Testis (tissue), 2 donors: ENCODE measurements at regions not wholly inside any gene's neighbourhood (a gene's known extent, or its start where the extent isn't known, plus 50 kb on each side); places are given as distances from the start of the nearest gene placed in this dataset.

Experiments used
- CTCF ChIP-seq, 3 experiments: fragments of 450-650 bp in 2 of 3; fragments of 200-600 bp in 1 of 3; sonication (generic) in 1 of 3; IDR thresholded peaks; one replicate each; pipeline ENCODE4 v1.5.1; 2016 to 2019; ENCODE audit warnings: antibody characterized with exemption in 3 of 3, mild to moderate bottlenecking in 2 of 3, moderate library complexity in 1 of 3
- POLR2A ChIP-seq: fragments of 450-650 bp; IDR thresholded peaks from one replicate; pipeline ENCODE4 v1.6.1; 2017; ENCODE audit warnings: antibody characterized with exemption, mild to moderate bottlenecking, moderate library complexity

- TF ChIP-seq CTCF (IDR thresholded peaks at IDR 0.05), result no peak
- no peak for TF ChIP-seq POLR2A
Observed at GRCh38 chr18:61085036-61085435, 248.2 kb upstream of the CDH20 start.
